Kidney epithelial cell (primary cell): ENCODE measurements at regions not wholly inside any gene's neighbourhood (a gene's known extent, or its start where the extent isn't known, plus 50 kb on each side); places are given as distances from the start of the nearest gene placed in this dataset.

ENCODE experiments used
- DNase-seq: peaks from one replicate; pipeline ENCODE4 v3.0.0-alpha.2; 2010; ENCODE audit warnings: low read depth
- H3K27me3 ChIP-seq: 2 replicates; pipeline ENCODE4 v1.6.0; 2011; ENCODE audit warnings: low read length; ENCODE audit not compliant: control insufficient read depth, insufficient read depth
- H3K36me3 ChIP-seq: 2 replicates; pipeline ENCODE4 v1.5.1; 2011; ENCODE audit warnings: low read length; ENCODE audit not compliant: control insufficient read depth, insufficient read depth
- H3K4me3 ChIP-seq: 2 replicates; pipeline ENCODE4 v1.5.1; 2011; ENCODE audit warnings: low read depth, mild to moderate bottlenecking, control low read depth, low read length
- TF ChIP-seq, protein P1 (sequence below): IDR thresholded peaks from 2 replicates; pipeline ENCODE4 v1.5.1; 2011; ENCODE audit warnings: mild to moderate bottlenecking, moderate library complexity, low read length, control low read depth, inconsistent platforms; ENCODE audit not compliant: insufficient read depth, poor library complexity, severe bottlenecking

DNA sequence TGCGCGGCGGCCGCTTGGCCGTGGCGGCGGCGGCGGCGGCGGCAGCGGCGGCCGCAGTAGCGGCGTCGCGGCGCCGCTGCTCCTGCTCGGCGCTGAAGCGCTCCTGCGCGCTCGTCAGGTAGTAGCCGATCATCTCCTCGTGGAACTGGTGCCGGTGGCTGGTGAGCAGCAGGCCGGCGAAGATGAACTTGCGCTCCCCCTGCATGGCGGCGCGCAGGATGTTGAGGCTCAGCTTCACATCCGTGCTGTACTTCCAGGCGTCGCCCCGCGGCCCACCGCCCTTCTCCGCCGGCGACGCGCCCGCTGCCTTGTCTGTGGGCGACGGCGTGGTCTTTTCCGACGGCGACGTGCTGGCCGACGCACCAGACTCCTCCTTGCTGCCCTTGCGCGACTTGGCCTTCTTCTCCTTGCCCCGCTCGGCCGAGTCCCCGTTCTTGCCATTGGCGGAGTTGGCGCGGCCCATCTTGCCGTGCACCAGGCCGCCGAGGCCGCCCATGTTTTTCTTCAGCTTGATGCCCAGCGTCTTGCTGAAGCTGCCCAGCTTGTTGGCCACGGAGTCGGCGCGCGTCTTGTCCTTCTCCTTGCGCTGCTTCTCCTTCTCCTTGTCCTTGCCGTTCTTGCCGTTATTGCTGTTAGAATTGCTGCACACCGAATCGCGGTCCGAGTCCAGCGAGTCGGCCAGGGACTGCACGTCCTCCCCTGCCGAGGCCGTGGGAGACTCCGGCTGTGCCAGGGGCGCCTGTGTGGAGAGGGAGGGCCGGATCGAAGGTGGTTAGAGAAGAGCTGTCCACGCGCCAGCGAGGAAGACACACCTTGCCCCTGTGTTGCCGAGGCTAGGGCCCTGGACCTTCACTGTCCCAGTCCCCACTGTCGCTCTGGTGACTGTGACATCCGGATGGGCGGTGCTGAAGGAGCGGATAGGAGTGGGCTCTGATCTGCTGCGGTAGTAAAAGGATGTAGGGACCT lies 157.6 kb downstream of the KLF13 start:
- no peak overlapping the region for H3K4me3 ChIP-seq
- peaks cover 47% of the 10 kb centered on the region for H3K27me3 ChIP-seq
- TF ChIP-seq, protein P1, sequence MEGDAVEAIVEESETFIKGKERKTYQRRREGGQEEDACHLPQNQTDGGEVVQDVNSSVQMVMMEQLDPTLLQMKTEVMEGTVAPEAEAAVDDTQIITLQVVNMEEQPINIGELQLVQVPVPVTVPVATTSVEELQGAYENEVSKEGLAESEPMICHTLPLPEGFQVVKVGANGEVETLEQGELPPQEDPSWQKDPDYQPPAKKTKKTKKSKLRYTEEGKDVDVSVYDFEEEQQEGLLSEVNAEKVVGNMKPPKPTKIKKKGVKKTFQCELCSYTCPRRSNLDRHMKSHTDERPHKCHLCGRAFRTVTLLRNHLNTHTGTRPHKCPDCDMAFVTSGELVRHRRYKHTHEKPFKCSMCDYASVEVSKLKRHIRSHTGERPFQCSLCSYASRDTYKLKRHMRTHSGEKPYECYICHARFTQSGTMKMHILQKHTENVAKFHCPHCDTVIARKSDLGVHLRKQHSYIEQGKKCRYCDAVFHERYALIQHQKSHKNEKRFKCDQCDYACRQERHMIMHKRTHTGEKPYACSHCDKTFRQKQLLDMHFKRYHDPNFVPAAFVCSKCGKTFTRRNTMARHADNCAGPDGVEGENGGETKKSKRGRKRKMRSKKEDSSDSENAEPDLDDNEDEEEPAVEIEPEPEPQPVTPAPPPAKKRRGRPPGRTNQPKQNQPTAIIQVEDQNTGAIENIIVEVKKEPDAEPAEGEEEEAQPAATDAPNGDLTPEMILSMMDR = no peak
- no peaks in the 10 kb centered on the region for H3K36me3 ChIP-seq
- DNase-seq = no peak

DNA sequence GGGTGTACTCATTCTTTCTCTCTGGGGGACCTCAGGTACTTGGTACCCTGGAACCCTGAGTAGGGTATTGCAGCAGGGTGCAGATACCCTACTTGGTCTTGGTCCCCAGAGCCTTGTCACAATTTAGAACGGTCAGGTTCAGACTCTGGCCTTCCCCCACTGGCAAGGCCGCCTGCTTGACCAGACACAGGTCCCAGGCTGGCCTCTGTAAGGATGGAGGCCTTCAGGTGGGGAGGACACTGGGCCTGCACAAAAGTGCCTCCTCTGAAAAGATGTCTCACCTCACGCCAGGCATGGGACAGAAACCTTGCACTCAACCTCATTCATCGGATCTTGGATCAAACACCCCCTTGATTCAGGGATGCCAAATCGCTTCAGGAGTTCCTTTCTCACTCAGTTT lies 158.4 kb downstream of the KLF13 start:
- TF ChIP-seq, protein P1 = no peak
- H3K4me3 ChIP-seq = no peak overlapping the region
- H3K27me3 ChIP-seq = peaks cover 47% of the 10 kb centered on the region
- H3K36me3 ChIP-seq = no peaks in the 10 kb centered on the region
- no peak for DNase-seq

DNA sequence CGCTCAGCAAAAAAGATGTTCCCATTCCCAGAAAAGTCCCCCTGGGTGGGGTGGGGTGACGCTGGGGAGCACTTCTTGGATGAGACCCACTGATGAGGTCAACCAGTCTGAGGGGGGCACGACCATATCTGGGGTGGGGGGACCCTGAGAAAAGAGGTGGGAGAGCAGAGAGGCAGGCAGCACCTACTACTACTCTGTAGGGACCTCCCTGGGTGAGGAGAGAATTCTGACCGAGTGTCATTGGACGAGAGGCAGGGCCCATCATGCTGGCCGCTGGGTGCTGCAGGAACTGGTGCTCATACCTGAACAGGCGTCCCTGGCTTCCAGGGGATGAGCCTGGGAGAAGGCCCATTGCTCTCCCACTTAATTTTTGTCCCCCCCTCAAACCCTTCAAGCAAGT lies 158.8 kb downstream of the KLF13 start:
- DNase-seq = no peak
- Histone ChIP-seq H3K27me3 (peaks cover 46% of the 10 kb centered on the region), H3K4me3 (no peak overlapping the region), H3K36me3 (no peaks in the 10 kb centered on the region)
- TF ChIP-seq, protein P1 = no peak

DNA sequence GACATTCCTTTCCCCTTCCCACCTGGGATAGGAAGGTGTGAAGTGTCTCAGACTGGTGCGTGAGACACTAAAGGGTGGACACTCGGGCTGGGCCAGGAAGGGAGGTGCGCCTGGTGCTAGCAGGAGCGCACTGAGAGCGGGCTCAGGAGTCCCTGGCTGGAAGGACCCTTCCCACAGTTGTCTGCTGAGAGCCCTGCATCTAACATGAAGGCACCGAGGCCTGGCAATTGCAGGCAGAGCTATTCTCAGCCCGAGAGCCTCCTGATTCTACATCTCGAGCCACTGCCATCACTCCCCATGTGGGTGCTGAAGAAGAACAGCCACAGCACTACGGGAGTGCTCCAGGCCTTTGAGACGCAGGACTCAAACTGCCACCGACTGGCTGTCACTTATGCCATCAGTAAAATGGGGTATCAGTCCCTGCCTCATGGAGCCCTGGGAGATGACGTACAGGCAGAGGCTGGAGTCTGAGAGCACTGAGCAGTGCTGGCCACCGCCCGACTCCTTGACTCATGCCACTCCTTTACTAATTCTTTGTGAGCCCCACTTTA lies 159.4 kb downstream of the KLF13 start:
- H3K27me3 ChIP-seq = peaks cover 44% of the 10 kb centered on the region
- TF ChIP-seq, protein P1 = no peak
- H3K36me3 ChIP-seq = no peaks in the 10 kb centered on the region
- no peak overlapping the region for H3K4me3 ChIP-seq
- DNase-seq = no peak

DNA sequence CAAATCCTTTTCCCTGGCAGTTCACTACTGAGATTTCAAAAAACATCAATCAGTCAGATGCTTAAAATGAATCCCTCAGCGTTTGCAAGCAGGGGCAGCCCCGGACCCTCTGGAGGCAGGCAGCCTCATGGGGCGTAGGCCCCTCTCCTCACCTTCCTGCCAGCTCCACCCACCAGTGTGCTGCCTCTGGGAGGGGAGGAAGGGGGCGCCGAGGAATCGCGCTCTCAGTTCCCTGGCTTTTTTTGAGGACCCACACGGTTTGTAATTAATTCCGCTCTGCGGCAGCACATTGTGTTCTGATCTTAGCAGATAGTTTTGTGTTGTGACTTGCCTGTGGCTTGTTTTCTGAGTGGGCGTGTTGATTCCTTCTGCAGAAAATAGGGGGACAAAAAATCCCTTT lies 159.9 kb downstream of the KLF13 start:
- Histone ChIP-seq H3K4me3 (no peak overlapping the region), H3K27me3 (peaks cover 44% of the 10 kb centered on the region), H3K36me3 (no peaks in the 10 kb centered on the region)
- TF ChIP-seq, protein P1 = no peak
- DNase-seq = no peak
